ENCODE measurements at regions not wholly inside any gene's neighbourhood (a gene's known extent, or its start where the extent isn't known, plus 50 kb on each side); places are given as distances from the start of the nearest gene placed in this dataset.

DNA sequence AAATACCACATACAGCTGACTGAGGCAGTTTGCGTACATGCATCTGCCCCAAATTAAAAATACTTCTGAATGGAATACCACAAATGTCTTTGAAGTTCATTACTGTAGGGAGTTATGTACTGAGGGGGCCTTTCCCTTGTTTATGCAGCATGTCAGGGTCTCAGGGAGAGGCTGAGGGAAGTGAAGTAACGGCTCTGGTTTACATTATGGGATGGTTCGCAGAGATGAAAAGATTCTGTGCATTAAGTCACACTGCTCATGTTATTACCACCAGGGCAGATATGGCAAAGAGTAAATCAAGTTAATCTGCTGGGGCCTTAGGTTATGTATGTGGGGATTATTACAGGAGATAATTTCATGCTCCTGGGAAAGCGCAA, 385.9 kb upstream of the RND3 start (continued):
- no peak for TF ChIP-seq ETS1 (IDR thresholded peaks at IDR 0.05)
- TF ChIP-seq ZNF114 (CRISPR knock-in tag; IDR thresholded peaks at IDR 0.05), result no peak
- TF ChIP-seq POLR2AphosphoS5 (IDR thresholded peaks at IDR 0.05; ENCODE audit: low read depth), result no peak
- no peak for TF ChIP-seq JUNB (IDR thresholded peaks at IDR 0.05; ENCODE audit: unreplicated experiment)
- no peak for TF ChIP-seq ZNF331 (CRISPR knock-in tag; IDR thresholded peaks at IDR 0.05; ENCODE audit: low read depth)
- no peak for TF ChIP-seq ZNF462 (CRISPR knock-in tag; IDR thresholded peaks at IDR 0.05)

DNA sequence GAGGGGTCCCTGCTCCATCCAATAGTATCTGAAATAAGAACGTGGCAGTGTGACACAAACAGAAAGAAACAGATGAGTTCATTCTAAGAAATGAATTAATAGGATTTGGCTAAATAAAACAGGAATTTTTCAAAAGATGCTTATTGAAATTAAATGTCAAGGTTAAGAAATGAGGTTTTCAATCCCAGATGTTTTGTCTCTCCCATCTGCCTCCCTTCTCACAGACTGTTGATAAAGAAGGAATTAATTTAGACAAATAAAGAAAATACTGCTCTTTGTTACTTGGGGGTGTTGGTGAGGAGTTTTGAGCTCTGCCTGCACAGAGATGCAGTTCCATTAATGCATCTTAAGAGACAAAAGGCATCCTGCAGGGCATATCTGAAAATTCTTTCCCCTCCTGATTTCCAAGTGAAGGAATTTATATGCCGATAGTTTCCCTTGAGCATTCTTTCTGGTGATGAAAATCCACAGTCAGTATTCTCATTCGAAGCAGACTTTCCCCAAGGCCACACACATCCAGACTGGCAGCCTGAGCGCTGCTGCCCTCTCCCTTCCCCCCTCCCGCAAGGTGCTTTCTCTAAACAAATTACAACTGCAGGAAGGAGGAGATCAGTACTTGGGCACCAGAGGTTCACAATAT, 385.4 kb upstream of the RND3 start:
- Histone ChIP-seq H3K4me1 (ENCODE audit: insufficient read depth) (peaks cover 55% of the 10 kb centered on the region), H2AFZ (no peak overlapping the region), H3K27me3 (ENCODE audit: insufficient read depth) (no peaks in the 10 kb centered on the region), H4K20me1 (replicated peaks; ENCODE audit: insufficient read depth) (no peaks in the 10 kb centered on the region), H3K36me3 (ENCODE audit: insufficient read depth) (peaks cover 6% of the 10 kb centered on the region; the same call in 1 of the 2 replicates), H3K27ac (ENCODE audit: low read depth) (peak overlapping the region; percentile 93), H3K4me2 (peak overlapping the region; percentile 34), H3K4me3 (no peak overlapping the region), H3K79me2 (replicated peaks; ENCODE audit: insufficient read depth) (no peaks in the 10 kb centered on the region), H3K9me2 (ENCODE audit: insufficient read depth) (0 out of 2 replicates have a peak, but pooled peaks cover 7% of the 10 kb centered on the region), H3F3A (replicated peaks; ENCODE audit: low read depth) (peaks cover 8% of the 10 kb centered on the region; the same call in 1 of the 2 replicates)
- ATAC-seq (peak; percentile 77), DNase-seq (ENCODE audit: low spot score) (peak; percentile 67)
- peaks cover 68% of the 10 kb centered on the region for H3K4me1 Mint-ChIP-seq
- peak overlapping the region; percentile 13; the same call in 1 of the 3 replicates for H3K4me3 Mint-ChIP-seq
- peaks cover 31% of the 10 kb centered on the region for H3K36me3 Mint-ChIP-seq (ENCODE audit: low read depth)
- H3K9me3 Mint-ChIP-seq, result peaks cover 25% of the 10 kb centered on the region
- H3K27me3 Mint-ChIP-seq (ENCODE audit: insufficient read depth, low read depth, poor library complexity), result peaks cover 5% of the 10 kb centered on the region
- peak overlapping the region; percentile 96 for H3K27ac Mint-ChIP-seq
- TF ChIP-seq ETS1 (IDR thresholded peaks at IDR 0.05) (no peak), EZH2phosphoT487 (IDR thresholded peaks at IDR 0.05; ENCODE audit: unreplicated experiment) (no peak), EZH2 (IDR thresholded peaks at IDR 0.05; ENCODE audit: low read depth, unreplicated experiment) (no peak), JUNB (IDR thresholded peaks at IDR 0.05; ENCODE audit: unreplicated experiment) (no peak), NANOG (IDR thresholded peaks at IDR 0.05; ENCODE audit: borderline replicate concordance) (no peak; the same call in 1 of the 2 replicates), ZNF331 (CRISPR knock-in tag; IDR thresholded peaks at IDR 0.05; ENCODE audit: low read depth) (no peak), STAT1 (IDR thresholded peaks at IDR 0.05; ENCODE audit: unreplicated experiment) (no peak)

All from GM23338 (cell line).